Cerebellar nuclear complex (tissue), 1 donor: ENCODE measurements at regions not wholly inside any gene's neighbourhood (a gene's known extent, or its start where the extent isn't known, plus 50 kb on each side); places are given as distances from the start of the nearest gene placed in this dataset.

ENCODE experiments used
- DNase-seq, 2 experiments: peaks; one replicate each; lab custom pipeline; 2025; lab: John Stamatoyannopoulos, UW

- DNase-seq = no peak
Measured at GRCh38 chr3:36269274-36269673, 111.0 kb upstream of the STAC start.

- no peak for DNase-seq
Measured at GRCh38 chr3:36282766-36283165, 97.5 kb upstream of the STAC start.

GRCh38 chr3:36295296-36295695 lies 85.0 kb upstream of the STAC start:
- no peak for DNase-seq

GRCh38 chr3:36297195-36297594 lies 83.1 kb upstream of the STAC start:
- no peak for DNase-seq

GRCh38 chr3:36298188-36298587 lies 82.1 kb upstream of the STAC start:
- no peak for DNase-seq

- no peak for DNase-seq
Measured at GRCh38 chr3:36302158-36302509, 78.2 kb upstream of the STAC start.

GRCh38 chr3:36302626-36303025 lies 77.7 kb upstream of the STAC start:
- no peak for DNase-seq

GRCh38 chr3:36303286-36303685 lies 77.0 kb upstream of the STAC start:
- no peak for DNase-seq

GRCh38 chr3:36305929-36306520 lies 74.3 kb upstream of the STAC start:
- no peak for DNase-seq

GRCh38 chr3:36309092-36309491 lies 71.2 kb upstream of the STAC start:
- no peak for DNase-seq

- DNase-seq = no peak
Measured at GRCh38 chr3:36312351-36312750, 68.0 kb upstream of the STAC start.

GRCh38 chr3:36317915-36318314 lies 62.4 kb upstream of the STAC start:
- no peak for DNase-seq

- no peak for DNase-seq
Measured at GRCh38 chr3:36318621-36319200, 61.6 kb upstream of the STAC start.

GRCh38 chr3:36319680-36320079 lies 60.6 kb upstream of the STAC start:
- no peak for DNase-seq
